H1 (cell line): ENCODE measurements at regions not wholly inside any gene's neighbourhood (a gene's known extent, or its start where the extent isn't known, plus 50 kb on each side); places are given as distances from the start of the nearest gene placed in this dataset.

Experiments
- CTCF ChIA-PET: fragments of 300-600 bp; sonication (Branson Sonifier 250); formaldehyde crosslinking; loops from one replicate; lab custom pipeline; 2021; ENCODE audit not compliant: partially characterized antibody; lab: Charles Lee
- POLR2A ChIA-PET: fragments of 300-600 bp; sonication (Branson Sonifier 250); formaldehyde crosslinking; loops from one replicate; lab custom pipeline; 2021; ENCODE audit warnings: inconsistent platforms; ENCODE audit not compliant: partially characterized antibody; lab: Charles Lee
- DNase-seq, 2 experiments: peaks; one replicate each; pipeline versions ENCODE4 v3.0.0 to v3.0.0-alpha.2; 2010 to 2022; ENCODE audit warnings: low spot score in 2 of 2, low read depth in 1 of 2, mixed read lengths in 1 of 2
- FAIRE-seq: peaks from 2 replicates; lab custom pipeline; 2011; peaks lifted over from hg19 to GRCh38; lab: Jason Lieb, UNC
- H2AFZ ChIP-seq: 2 replicates; pipeline ENCODE4 v1.8.1; 2012; ENCODE audit warnings: low read length, inconsistent platforms
- H2AK5ac ChIP-seq: 2 replicates; pipeline ENCODE4 v1.6.1; 2013; ENCODE audit warnings: low read depth, low read length
- H2BK120ac ChIP-seq: replicated peaks from 2 replicates; pipeline ENCODE3; 2013; ENCODE audit warnings: low read depth, low read length, inconsistent platforms
- H2BK12ac ChIP-seq: 2 replicates; pipeline ENCODE4 v1.6.1; 2013; ENCODE audit warnings: low read depth, low read length
- H2BK15ac ChIP-seq: 2 replicates; pipeline ENCODE4 v1.6.1; 2013; ENCODE audit warnings: low read length
- H2BK20ac ChIP-seq: 2 replicates; pipeline ENCODE4 v1.6.1; 2013; ENCODE audit warnings: low read length
- H2BK5ac ChIP-seq: 2 replicates; pipeline ENCODE4 v1.6.1; 2013; ENCODE audit warnings: low read depth, low read length
- H3K14ac ChIP-seq: 2 replicates; pipeline ENCODE4 v1.6.1; 2013; ENCODE audit warnings: inconsistent platforms; ENCODE audit not compliant: insufficient read length
- H3K18ac ChIP-seq: 2 replicates; pipeline ENCODE4 v1.6.1; 2013; ENCODE audit warnings: low read length; ENCODE audit errors: extremely low read depth
- H3K23ac ChIP-seq: 2 replicates; pipeline ENCODE4 v1.6.1; 2013; ENCODE audit warnings: inconsistent platforms; ENCODE audit not compliant: insufficient read length
- H3K23me2 ChIP-seq: 2 replicates; pipeline ENCODE4 v1.6.1; 2013; ENCODE audit warnings: low read depth, low read length
- H3K27ac ChIP-seq: 2 replicates; pipeline ENCODE4 v1.6.1; 2011; ENCODE audit warnings: low read depth, low read length, inconsistent platforms
- H3K27me3 ChIP-seq, 4 experiments: replicated peaks in 1 of 4; 1 replicate in 1 of 4; 2 replicates in 3 of 4; pipeline versions ENCODE4 v1.6.1 to v1.8.1; 2011 to 2013; ENCODE audit warnings: low read length in 3 of 4, mild to moderate bottlenecking in 3 of 4, inconsistent platforms in 2 of 4, mixed read lengths in 2 of 4, moderate library complexity in 1 of 4; ENCODE audit not compliant: control insufficient read depth in 3 of 4, insufficient read depth in 3 of 4; ENCODE audit errors: extremely low read depth in 1 of 4
- H3K36me3 ChIP-seq, 4 experiments: 2 replicates each; pipeline versions ENCODE4 v1.6.1 to v1.8.1; 2011 to 2013; ENCODE audit warnings: mild to moderate bottlenecking in 4 of 4, low read length in 3 of 4, moderate library complexity in 2 of 4, control low read depth in 1 of 4, inconsistent platforms in 1 of 4; ENCODE audit not compliant: insufficient read depth in 4 of 4, control insufficient read depth in 2 of 4
- H3K4ac ChIP-seq: replicated peaks from 2 replicates; pipeline ENCODE3; 2013; ENCODE audit warnings: low read length, low read depth, mixed read lengths, inconsistent platforms; ENCODE audit not compliant: insufficient read length
- H3K4me1 ChIP-seq, 4 experiments: replicated peaks in 1 of 4; 1 replicate in 1 of 4; 2 replicates in 3 of 4; pipeline versions ENCODE4 v1.6.1 to v1.8.1; 2011 to 2013; ENCODE audit warnings: low read length in 3 of 4, inconsistent platforms in 2 of 4, mixed read lengths in 1 of 4; ENCODE audit not compliant: insufficient read depth in 4 of 4, control insufficient read depth in 3 of 4
- H3K4me2 ChIP-seq, 2 experiments: 2 replicates each; pipeline versions ENCODE4 v1.6.1 to v1.8.1; 2011 to 2013; ENCODE audit warnings: low read depth in 2 of 2, low read length in 2 of 2, control low read depth in 1 of 2, inconsistent platforms in 1 of 2, mild to moderate bottlenecking in 1 of 2; ENCODE audit not compliant: insufficient read depth in 1 of 2
- H3K4me3 ChIP-seq, 4 experiments: fragments of 200-600, 300-600 bp in 1 of 4; sonication (generic), shearing (Covaris generic), sonication (Bioruptor Twin) in 1 of 4; 2 replicates each; pipeline versions ENCODE4 v1.5.1 to v1.8.1; 2011 to 2016; ENCODE audit warnings: low read length in 4 of 4, low read depth in 3 of 4, control low read depth in 2 of 4, inconsistent platforms in 2 of 4, mild to moderate bottlenecking in 2 of 4, mixed read lengths in 1 of 4, moderate library complexity in 1 of 4; ENCODE audit not compliant: insufficient read depth in 2 of 4; ENCODE audit errors: extremely low read depth in 1 of 4
- H3K56ac ChIP-seq: replicated peaks from 2 replicates; pipeline ENCODE3; 2013; ENCODE audit warnings: low read depth, mild to moderate bottlenecking, mixed read lengths, low read length, inconsistent platforms; ENCODE audit not compliant: insufficient read length
- H3K79me1 ChIP-seq: 2 replicates; pipeline ENCODE4 v1.6.1; 2013; ENCODE audit warnings: low read depth, low read length, control low read depth
- H3K79me2 ChIP-seq, 2 experiments: 2 replicates each; pipeline versions ENCODE4 v1.6.1 to v1.8.1; 2012 to 2013; ENCODE audit warnings: low read length in 2 of 2, mild to moderate bottlenecking in 2 of 2, inconsistent platforms in 1 of 2; ENCODE audit not compliant: insufficient read depth in 2 of 2, control insufficient read depth in 1 of 2
- H3K9ac ChIP-seq, 4 experiments: replicated peaks in 1 of 4; 1 replicate in 1 of 4; 2 replicates in 3 of 4; pipeline versions ENCODE4 v1.6.1 to v1.8.1; 2011 to 2013; ENCODE audit warnings: low read depth in 3 of 4, low read length in 3 of 4, control low read depth in 2 of 4, mild to moderate bottlenecking in 2 of 4, moderate library complexity in 2 of 4, inconsistent platforms in 1 of 4; ENCODE audit errors: extremely low read depth in 1 of 4
- H3K9me3 ChIP-seq, 2 experiments: 2 replicates each; pipeline versions ENCODE4 v1.6.1 to v1.8.1; 2012 to 2013; ENCODE audit warnings: mild to moderate bottlenecking in 2 of 2, moderate library complexity in 2 of 2, control low read depth in 1 of 2, inconsistent platforms in 1 of 2, low read depth in 1 of 2, low read length in 1 of 2, mixed read lengths in 1 of 2; ENCODE audit not compliant: insufficient read depth in 2 of 2
- H4K20me1 ChIP-seq, 2 experiments: replicated peaks in 1 of 2; 2 replicates each; pipeline versions ENCODE3 to v1.8.1; 2011 to 2013; ENCODE audit warnings: inconsistent platforms in 2 of 2, low read length in 2 of 2, mild to moderate bottlenecking in 1 of 2; ENCODE audit not compliant: insufficient read depth in 2 of 2, control insufficient read depth in 1 of 2
- H4K5ac ChIP-seq: 2 replicates; pipeline ENCODE4 v1.6.1; 2013; ENCODE audit warnings: low read length, low read depth, mixed read lengths, inconsistent platforms; ENCODE audit not compliant: insufficient read length
- H4K8ac ChIP-seq: 2 replicates; pipeline ENCODE4 v1.8.0; 2013; ENCODE audit warnings: mild to moderate bottlenecking, moderate library complexity, low read length, inconsistent platforms; ENCODE audit not compliant: insufficient read depth; ENCODE audit errors: extremely low read depth
- H4K91ac ChIP-seq: replicated peaks from 2 replicates; pipeline ENCODE3; 2013; ENCODE audit warnings: low read length, mixed read lengths, inconsistent platforms; ENCODE audit not compliant: insufficient read length
- CHD1 ChIP-seq: IDR thresholded peaks from 2 replicates; pipeline ENCODE4 v1.6.1; 2012; ENCODE audit warnings: low read depth, low read length, improper control_type of control experiment
- RBBP5 ChIP-seq: IDR thresholded peaks from 2 replicates; pipeline ENCODE4 v1.7.1; 2012; ENCODE audit warnings: low read depth, mild to moderate bottlenecking, inconsistent platforms, low read length, moderate library complexity, borderline replicate concordance
- YY1 ChIP-seq: IDR thresholded peaks from 2 replicates; pipeline ENCODE4 v1.6.1; 2011; ENCODE audit warnings: low read depth, mild to moderate bottlenecking, low read length
- TF ChIP-seq, protein P1 (sequence below): IDR thresholded peaks from 2 replicates; pipeline ENCODE4 v1.6.1; 2011; ENCODE audit warnings: low read depth, mild to moderate bottlenecking, low read length; ENCODE audit not compliant: insufficient read depth

DNA sequence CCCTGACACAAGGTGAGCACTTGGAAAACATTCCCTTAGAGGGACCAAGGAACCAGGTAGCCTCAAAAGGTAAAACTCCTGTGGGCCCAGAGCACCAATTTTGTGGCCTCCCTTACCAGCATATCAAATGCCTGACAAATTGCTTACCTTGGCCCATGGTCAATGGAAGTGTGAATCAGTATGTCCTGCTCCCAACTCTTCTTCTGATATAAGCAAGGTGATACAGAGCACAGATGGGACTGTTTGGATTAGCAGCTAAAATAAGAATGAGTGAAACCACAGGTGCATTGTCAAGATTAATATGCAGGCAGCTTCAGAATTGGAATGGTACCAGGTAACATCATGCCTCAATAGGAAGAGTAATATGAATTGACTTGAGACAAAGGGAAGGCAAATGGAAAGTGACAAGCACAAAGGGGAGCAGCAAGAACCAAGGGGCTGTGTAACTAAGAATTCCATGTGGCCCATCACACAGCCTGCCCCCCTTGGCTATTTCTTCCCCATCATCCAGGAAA is 156.8 kb upstream of the KCND3 start:
- no peak overlapping the region for H2BK20ac ChIP-seq
- H2BK12ac ChIP-seq = no peak overlapping the region
- TF ChIP-seq CHD1 (no peak), YY1 (no peak), RBBP5 (no peak)
- TF ChIP-seq, protein P1, sequence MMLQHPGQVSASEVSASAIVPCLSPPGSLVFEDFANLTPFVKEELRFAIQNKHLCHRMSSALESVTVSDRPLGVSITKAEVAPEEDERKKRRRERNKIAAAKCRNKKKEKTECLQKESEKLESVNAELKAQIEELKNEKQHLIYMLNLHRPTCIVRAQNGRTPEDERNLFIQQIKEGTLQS = no peak
- no peak overlapping the region for H3K23ac ChIP-seq
- H3K36me3 ChIP-seq = no peaks in the 10 kb centered on the region
- peaks cover 9 to 15% of the 10 kb centered on the region in 2 experiments for H3K9me3 ChIP-seq
- no peak overlapping the region for H2BK5ac ChIP-seq
- no peak overlapping the region for H4K91ac ChIP-seq
- no peaks in the 10 kb centered on the region for H3K4me1 ChIP-seq
- no peak overlapping the region for H3K4ac ChIP-seq
- H4K20me1 ChIP-seq = no peaks in the 10 kb centered on the region
- H3K9ac ChIP-seq = no peak overlapping the region
- no peaks in the 10 kb centered on the region for H3K23me2 ChIP-seq
- CTCF ChIA-PET = no interaction called here
- no peak overlapping the region for H3K4me3 ChIP-seq
- no peak overlapping the region for H3K18ac ChIP-seq
- H4K8ac ChIP-seq = no peak overlapping the region
- no peak overlapping the region for H2AK5ac ChIP-seq
- POLR2A ChIA-PET = no interaction called here
- DNase-seq = no peak
- FAIRE-seq = no peak
- H2BK120ac ChIP-seq = no peak overlapping the region
- no peak overlapping the region for H3K4me2 ChIP-seq
- H3K56ac ChIP-seq = no peak overlapping the region
- H3K27ac ChIP-seq = no peak overlapping the region
- H2BK15ac ChIP-seq = no peak overlapping the region
- H3K27me3 ChIP-seq = no peaks in the 10 kb centered on the region
- no peak overlapping the region for H2AFZ ChIP-seq
- no peaks in the 10 kb centered on the region for H3K79me2 ChIP-seq
- no peak overlapping the region for H4K5ac ChIP-seq
- H3K79me1 ChIP-seq = no peaks in the 10 kb centered on the region
- no peak overlapping the region for H3K14ac ChIP-seq
